Astrocyte (in vitro differentiated cells and primary cell): ENCODE measurements at regions not wholly inside any gene's neighbourhood (a gene's known extent, or its start where the extent isn't known, plus 50 kb on each side); places are given as distances from the start of the nearest gene placed in this dataset.
"Not testable (repeated sequence)": the region's sequence is repeated elsewhere in the genome, so short reads cannot be mapped to it uniquely, and the experiment has no call there.

Experiments used
- DNase-seq: peaks from one replicate; pipeline ENCODE4 v3.0.0-alpha.2; 2010; ENCODE audit warnings: low read depth
- FAIRE-seq: peaks from 2 replicates; lab custom pipeline; 2011; peaks lifted over from hg19 to GRCh38; lab: Jason Lieb, UNC
- H2AFZ ChIP-seq: 2 replicates; pipeline ENCODE4 v1.6.0; 2012; ENCODE audit warnings: low read depth, low read length, inconsistent platforms
- H3K27ac ChIP-seq: 2 replicates; pipeline ENCODE4 v1.5.1; 2011; ENCODE audit warnings: low read depth, low read length, inconsistent platforms
- H3K27me3 ChIP-seq: 2 replicates; pipeline ENCODE4 v1.6.0; 2011; ENCODE audit warnings: low read length, inconsistent platforms; ENCODE audit not compliant: insufficient read depth
- H3K36me3 ChIP-seq: 2 replicates; pipeline ENCODE4 v1.5.1; 2011; ENCODE audit warnings: low read length, inconsistent platforms; ENCODE audit not compliant: insufficient read depth
- H3K4me1 ChIP-seq: 2 replicates; pipeline ENCODE4 v1.5.1; 2011; ENCODE audit warnings: low read length, inconsistent platforms; ENCODE audit not compliant: insufficient read depth
- H3K4me2 ChIP-seq: 2 replicates; pipeline ENCODE4 v1.6.0; 2012; ENCODE audit warnings: low read length, inconsistent platforms
- H3K4me3 ChIP-seq: 2 replicates; pipeline ENCODE4 v1.5.1; 2011; ENCODE audit warnings: low read depth, mild to moderate bottlenecking, low read length, inconsistent platforms; ENCODE audit not compliant: insufficient read depth
- H3K79me2 ChIP-seq: 2 replicates; pipeline ENCODE4 v1.6.0; 2012; ENCODE audit warnings: mild to moderate bottlenecking, low read length, inconsistent platforms; ENCODE audit not compliant: insufficient read depth
- H3K9ac ChIP-seq: 2 replicates; pipeline ENCODE4 v1.6.0; 2012; ENCODE audit warnings: mild to moderate bottlenecking, low read length, inconsistent platforms
- H3K9me3 ChIP-seq: 2 replicates; pipeline ENCODE4 v1.5.1; 2012; ENCODE audit warnings: low read depth, mild to moderate bottlenecking, low read length, inconsistent platforms; ENCODE audit not compliant: insufficient read depth
- H4K20me1 ChIP-seq: 2 replicates; pipeline ENCODE4 v1.6.0; 2012; ENCODE audit warnings: low read length, inconsistent platforms; ENCODE audit not compliant: insufficient read depth
- H3K27ac Mint-ChIP-seq: one replicate; pipeline ENCODE4 v1.8.0; 2021; ENCODE audit warnings: mild to moderate bottlenecking, mixed read lengths; ENCODE audit not compliant: unreplicated experiment
- H3K27me3 Mint-ChIP-seq: one replicate; pipeline ENCODE4 v1.8.0; 2021; ENCODE audit warnings: low read depth, mixed read lengths; ENCODE audit not compliant: unreplicated experiment
- H3K36me3 Mint-ChIP-seq: one replicate; pipeline ENCODE4 v1.8.0; 2021; ENCODE audit warnings: low read depth, mixed read lengths; ENCODE audit not compliant: unreplicated experiment
- H3K4me1 Mint-ChIP-seq: one replicate; pipeline ENCODE4 v1.8.0; 2021; ENCODE audit warnings: low read depth, mixed read lengths; ENCODE audit not compliant: unreplicated experiment
- H3K4me3 Mint-ChIP-seq: one replicate; pipeline ENCODE4 v1.8.0; 2021; ENCODE audit warnings: mild to moderate bottlenecking, moderate library complexity, mixed read lengths; ENCODE audit not compliant: unreplicated experiment
- H3K9me3 Mint-ChIP-seq: one replicate; pipeline ENCODE4 v1.8.0; 2021; ENCODE audit warnings: mild to moderate bottlenecking, mixed read lengths; ENCODE audit not compliant: unreplicated experiment
- CTCF ChIP-seq: IDR thresholded peaks from 2 replicates; pipeline ENCODE4 v1.5.1; 2011; ENCODE audit warnings: low read depth, mild to moderate bottlenecking, inconsistent platforms, low read length, moderate library complexity; ENCODE audit not compliant: insufficient read depth
- EZH2 ChIP-seq: IDR thresholded peaks from 2 replicates; pipeline ENCODE4 v1.6.1; 2012; ENCODE audit warnings: mild to moderate bottlenecking, low read length, inconsistent platforms; ENCODE audit not compliant: insufficient read depth

DNA sequence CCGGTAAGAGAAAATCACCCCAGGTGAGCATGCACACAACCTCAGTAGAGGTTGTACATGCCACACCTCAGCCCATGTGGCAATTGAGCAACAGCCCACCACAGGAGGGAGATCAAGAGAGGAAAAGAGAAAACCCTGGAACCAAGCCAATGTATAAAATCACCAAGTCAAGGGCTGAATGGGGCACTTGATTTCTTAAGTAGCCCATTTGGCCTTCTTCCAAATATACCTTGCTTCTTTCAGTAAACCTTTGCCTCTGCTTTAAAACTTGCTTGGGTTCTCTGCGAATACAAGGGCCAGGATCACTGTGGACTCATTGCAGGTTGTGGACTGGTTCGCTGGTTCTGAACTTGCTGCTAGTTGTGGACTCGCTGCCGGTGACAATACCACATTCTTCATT lies 1814.0 kb downstream of the PLA2G4A start:
- H2AFZ ChIP-seq, result no peak overlapping the region
- DNase-seq (no peak), FAIRE-seq (no peak)
- H3K9me3 ChIP-seq, result no peaks in the 10 kb centered on the region
- H3K27me3 ChIP-seq, result no peaks in the 10 kb centered on the region
- TF ChIP-seq EZH2 (no peak), CTCF (no peak)
- H3K27me3 Mint-ChIP-seq, result no peaks in the 10 kb centered on the region
- no peaks in the 10 kb centered on the region for H3K9me3 Mint-ChIP-seq
- no peaks in the 10 kb centered on the region for H3K36me3 ChIP-seq
- no peak overlapping the region for H3K4me3 Mint-ChIP-seq
- H3K27ac ChIP-seq, result no peak overlapping the region
- H3K4me1 Mint-ChIP-seq, result no peaks in the 10 kb centered on the region
- no peaks in the 10 kb centered on the region for H3K4me1 ChIP-seq
- no peak overlapping the region for H3K9ac ChIP-seq
- no peaks in the 10 kb centered on the region for H3K36me3 Mint-ChIP-seq
- no peak overlapping the region for H3K27ac Mint-ChIP-seq
- H4K20me1 ChIP-seq, result no peaks in the 10 kb centered on the region
- H3K79me2 ChIP-seq, result no peaks in the 10 kb centered on the region
- H3K4me3 ChIP-seq, result no peak overlapping the region
- no peak overlapping the region for H3K4me2 ChIP-seq

- Histone ChIP-seq H4K20me1 (no peaks in the 10 kb centered on the region), H3K36me3 (no peaks in the 10 kb centered on the region), H3K4me2 (peak overlapping the region; percentile 35), H2AFZ (no peak overlapping the region), H3K27ac (peak overlapping the region; percentile 67), H3K9ac (no peak overlapping the region), H3K9me3 (no peaks in the 10 kb centered on the region), H3K27me3 (no peaks in the 10 kb centered on the region), H3K4me3 (no peak overlapping the region), H3K4me1 (peaks cover 5% of the 10 kb centered on the region), H3K79me2 (no peaks in the 10 kb centered on the region)
- DNase-seq (peak; percentile 97), FAIRE-seq (no peak)
- TF ChIP-seq EZH2 (no peak), CTCF (no peak)
- peak overlapping the region; percentile 43 for H3K27ac Mint-ChIP-seq
- no peaks in the 10 kb centered on the region for H3K36me3 Mint-ChIP-seq
- H3K4me3 Mint-ChIP-seq, result no peak overlapping the region
- H3K27me3 Mint-ChIP-seq, result no peaks in the 10 kb centered on the region
- H3K9me3 Mint-ChIP-seq, result no peaks in the 10 kb centered on the region
- peaks cover 16% of the 10 kb centered on the region for H3K4me1 Mint-ChIP-seq
Measured at GRCh38 chr1:188652678-188653077, 1823.9 kb downstream of the PLA2G4A start.

GRCh38 chr1:188655966-188656365 lies 1821.7 kb downstream of the BRINP3 start:
- H3K27ac Mint-ChIP-seq, H3K27ac ChIP-seq, FAIRE-seq, H3K4me3 Mint-ChIP-seq, H3K4me2 ChIP-seq, H3K9ac ChIP-seq, H3K36me3 ChIP-seq, H3K4me3 ChIP-seq, H3K27me3 ChIP-seq, H3K9me3 ChIP-seq, H3K79me2 ChIP-seq, H4K20me1 ChIP-seq, H3K27me3 Mint-ChIP-seq, H2AFZ ChIP-seq, DNase-seq, H3K9me3 Mint-ChIP-seq, H3K36me3 Mint-ChIP-seq, H3K4me1 ChIP-seq: not testable (repeated sequence)
- H3K4me1 Mint-ChIP-seq, result peaks cover 16% of the 10 kb centered on the region
